HG02623 (cell line): ENCODE measurements at regions not wholly inside any gene's neighbourhood (a gene's known extent, or its start where the extent isn't known, plus 50 kb on each side); places are given as distances from the start of the nearest gene placed in this dataset.

Source experiments
- ATAC-seq: cut with Tn5 transposase; IDR thresholded peaks from one replicate; pipeline ENCODE4 v1.9.1; 2021; ENCODE audit warnings: moderate library complexity; ENCODE audit not compliant: unreplicated experiment

DNA sequence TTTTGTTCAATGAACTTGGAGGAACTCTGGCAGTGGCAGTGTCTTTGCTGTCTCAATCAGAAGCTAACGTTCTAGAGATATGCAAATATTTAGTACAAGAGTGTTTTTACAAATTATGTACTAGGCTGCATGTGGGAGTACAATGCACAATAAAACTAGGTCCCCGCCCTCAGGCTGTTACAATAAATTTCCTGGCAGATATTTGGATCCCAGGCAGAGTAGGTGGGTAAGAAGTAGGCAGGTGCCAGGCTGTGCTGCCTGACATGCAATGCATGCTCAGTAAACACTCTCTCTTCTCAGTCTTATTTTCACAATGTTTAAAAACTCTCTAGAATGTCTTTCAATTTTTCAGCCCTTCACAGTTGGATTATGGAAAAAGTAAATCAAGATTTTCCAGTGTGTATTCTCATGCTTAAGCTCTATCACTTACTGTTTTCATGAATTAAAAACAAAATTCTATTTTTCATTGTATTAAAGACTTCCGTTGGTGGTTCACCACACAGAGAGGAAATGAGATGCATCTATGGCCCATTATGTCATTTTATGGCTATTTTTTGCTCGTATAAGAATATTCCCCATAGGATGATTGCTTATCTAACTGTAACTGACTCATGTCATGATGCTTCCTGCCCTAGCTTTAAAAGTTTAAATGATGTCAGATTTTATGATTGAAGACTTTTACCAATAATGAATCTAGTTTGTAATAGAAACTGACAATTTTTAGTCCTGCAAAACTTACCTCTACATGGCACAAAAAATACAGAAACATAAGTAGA lies 346.1 kb downstream of the RND3 start:
- ATAC-seq: no peak

DNA sequence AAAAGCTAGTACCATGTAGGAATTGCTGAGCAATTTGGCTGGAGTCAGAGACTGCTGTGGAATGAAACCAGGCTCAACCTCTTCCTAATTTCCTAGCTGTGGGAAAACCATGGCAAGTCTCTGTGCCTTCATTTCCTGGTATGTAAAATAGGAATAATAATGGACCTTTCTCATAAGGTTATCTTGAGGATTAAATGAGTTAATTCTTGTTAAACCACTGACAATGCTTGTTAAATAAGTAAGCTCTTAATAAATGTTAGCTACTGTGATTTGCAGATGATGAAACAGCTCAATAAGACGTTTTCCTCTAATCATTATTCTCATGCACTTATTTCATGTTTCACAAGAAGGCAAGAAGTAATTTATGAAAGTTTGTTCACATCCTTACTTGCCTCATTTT lies 346.7 kb downstream of the RND3 start:
- no peak for ATAC-seq

DNA sequence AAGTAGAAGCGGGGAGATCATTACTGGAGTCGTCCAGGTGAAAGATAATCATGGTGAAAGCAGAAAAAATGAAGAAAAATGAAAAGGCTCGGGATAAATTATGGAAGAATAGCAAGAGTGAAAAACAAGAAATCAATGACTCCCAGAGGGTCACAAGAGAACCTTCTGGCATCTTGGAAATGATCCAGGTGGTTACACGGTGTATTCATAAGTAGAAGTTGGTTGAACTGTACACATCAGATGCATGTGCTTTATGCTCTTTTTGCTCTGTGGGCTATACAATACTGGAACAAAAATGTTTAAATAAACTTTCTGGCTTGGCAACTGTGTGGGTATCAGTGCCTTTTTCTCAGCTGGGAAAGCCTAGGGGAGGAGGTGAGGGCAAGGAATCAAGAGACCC lies 348.9 kb downstream of the RND3 start:
- ATAC-seq: no peak

DNA sequence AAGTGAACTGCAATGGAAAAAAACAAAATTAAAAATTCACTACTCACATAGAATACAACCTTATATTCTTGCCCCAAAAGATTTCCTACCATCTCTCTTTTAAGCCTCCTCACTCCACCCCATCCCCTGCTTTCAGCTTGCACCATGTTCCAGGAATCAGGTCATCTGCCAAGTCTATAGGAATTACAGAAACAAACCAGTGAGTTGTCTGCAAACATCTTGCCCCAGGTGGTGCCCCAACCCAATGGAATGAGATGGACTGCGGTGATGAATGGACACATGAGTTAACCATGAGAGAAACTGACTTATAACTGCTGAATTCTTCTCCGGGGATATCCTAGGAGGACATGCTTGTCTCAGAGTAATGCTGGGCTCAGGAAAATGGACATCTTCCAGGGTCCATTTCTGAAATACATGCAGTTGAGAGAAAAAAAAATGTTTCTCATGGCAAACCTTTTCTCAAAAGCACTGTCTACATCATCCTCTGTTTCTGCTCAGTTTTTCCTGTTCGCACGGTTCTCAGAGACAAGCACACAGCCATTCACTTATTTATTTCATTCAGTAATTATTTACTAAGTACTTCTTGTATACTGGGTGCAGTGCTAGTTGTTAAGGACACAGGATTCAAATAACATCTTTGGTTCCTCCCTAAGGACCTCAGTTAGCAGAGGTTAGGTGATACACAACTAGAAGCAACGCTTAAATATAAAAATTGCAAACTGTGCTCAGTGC lies 350.0 kb downstream of the RND3 start:
- no peak for ATAC-seq

DNA sequence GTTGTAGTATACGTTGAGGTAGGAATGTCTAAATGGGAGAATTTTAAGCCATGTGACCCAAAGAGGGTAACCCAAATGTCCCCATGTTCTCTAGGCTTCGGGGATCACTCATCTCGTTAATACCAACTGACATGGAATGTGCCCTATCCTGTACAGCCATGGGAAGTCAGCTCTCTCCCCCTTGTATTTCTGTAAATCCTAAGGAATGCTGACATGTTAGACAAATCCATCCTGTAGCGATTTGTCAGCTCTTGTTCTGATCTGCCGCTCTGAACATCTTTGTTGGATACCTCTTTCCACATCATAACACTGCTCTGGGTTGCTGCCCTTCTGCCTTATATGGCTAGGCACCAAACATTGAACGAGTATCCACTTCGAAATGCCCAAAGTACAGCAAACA lies 350.6 kb downstream of the RND3 start:
- no peak for ATAC-seq

DNA sequence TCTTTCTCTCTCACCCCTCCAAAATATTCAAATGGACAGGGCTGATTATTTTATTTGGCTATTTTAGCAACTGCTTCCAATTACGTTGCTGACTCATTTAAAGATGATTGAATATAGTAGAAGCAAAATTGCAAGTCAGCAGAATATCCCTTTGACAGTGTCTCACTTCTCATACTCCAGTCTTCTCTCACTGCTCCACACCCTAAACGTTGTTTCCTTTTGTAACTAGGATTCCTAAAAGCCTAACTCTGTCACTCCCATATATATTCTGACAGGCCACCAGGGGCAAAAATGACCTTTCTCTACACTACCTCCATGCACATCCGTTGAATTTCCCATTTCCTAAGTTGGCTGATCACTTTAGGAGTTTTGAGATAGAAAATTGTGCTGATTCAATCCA lies 351.1 kb downstream of the RND3 start:
- ATAC-seq: no peak

DNA sequence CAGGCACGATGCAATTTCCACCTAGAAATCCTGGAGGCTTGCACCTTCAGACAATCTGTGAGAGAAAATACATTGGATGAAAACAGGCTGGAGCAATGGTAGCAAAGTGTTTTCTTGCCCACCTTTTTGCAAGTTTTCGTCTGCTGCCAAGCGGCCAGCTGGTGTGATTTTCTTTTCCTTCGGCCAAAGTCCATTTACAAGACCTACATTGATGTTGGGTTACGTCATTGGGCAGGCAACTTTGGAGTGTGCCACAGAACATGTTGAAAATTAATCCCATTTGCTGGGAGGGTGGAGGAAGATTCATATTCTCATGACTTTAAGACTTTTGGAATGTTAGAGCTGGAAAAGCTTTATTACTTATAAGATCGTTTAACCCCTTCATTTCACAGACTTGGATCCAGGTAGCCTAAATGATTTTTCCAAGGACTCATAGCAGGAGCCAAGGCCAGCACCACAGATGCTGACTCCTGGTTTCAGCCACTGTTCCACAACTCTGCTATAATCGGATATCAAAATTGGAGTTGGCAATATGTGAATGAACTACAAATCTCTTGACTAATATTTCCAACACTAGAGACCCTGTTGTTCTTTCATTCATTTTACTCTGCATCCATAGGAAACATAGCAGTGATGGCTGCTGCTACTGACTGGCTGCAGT lies 352.1 kb downstream of the RND3 start:
- ATAC-seq: no peak

DNA sequence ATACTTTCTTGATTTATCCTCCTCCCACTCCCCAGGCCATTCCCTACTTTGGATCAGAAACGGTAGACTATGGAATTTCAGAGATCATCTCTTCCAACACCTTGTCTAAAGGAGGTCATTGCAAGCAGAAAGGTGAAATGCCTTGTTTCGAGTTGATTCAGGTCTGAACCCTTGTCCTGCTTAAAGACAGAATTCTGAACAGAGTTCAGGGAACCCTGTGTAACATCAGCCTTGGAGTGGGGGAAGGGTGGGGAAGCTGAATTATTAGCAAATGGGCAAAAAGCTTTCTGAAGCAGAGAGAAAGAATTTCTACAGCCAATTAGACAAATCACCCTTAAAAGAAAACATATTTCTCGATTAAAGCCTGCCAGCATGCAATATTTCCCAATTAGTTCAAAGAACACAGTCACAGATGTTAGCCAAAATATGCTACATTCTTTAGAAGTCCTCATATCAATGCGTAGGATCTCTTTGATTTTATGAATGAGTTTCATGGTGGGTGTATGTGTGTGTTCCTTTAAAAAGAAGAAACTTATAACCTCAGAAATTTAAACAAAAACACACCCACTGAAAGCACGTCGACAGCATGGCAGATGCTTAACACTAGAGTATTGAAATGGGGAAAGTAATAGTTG lies 353.1 kb downstream of the RND3 start:
- no peak for ATAC-seq

DNA sequence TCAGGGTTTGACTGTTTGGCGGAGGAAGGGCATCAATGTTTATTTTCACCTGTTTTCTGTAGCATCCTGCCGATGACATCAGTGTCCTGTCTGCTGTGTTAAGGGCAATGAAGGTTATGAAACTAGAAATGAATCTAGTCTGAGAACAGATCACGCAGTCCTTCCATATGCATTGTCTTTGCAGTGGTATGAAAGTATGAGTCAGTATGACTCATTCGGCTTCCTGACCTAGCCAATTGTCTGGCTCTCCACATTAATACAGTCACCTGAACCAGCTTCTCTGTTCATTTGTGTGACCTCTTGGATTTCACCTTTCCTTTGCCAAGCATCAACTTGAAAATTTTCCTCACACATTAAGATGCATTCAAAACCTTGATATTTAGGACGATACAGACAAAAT lies 353.8 kb downstream of the RND3 start:
- peak; percentile 87 for ATAC-seq

DNA sequence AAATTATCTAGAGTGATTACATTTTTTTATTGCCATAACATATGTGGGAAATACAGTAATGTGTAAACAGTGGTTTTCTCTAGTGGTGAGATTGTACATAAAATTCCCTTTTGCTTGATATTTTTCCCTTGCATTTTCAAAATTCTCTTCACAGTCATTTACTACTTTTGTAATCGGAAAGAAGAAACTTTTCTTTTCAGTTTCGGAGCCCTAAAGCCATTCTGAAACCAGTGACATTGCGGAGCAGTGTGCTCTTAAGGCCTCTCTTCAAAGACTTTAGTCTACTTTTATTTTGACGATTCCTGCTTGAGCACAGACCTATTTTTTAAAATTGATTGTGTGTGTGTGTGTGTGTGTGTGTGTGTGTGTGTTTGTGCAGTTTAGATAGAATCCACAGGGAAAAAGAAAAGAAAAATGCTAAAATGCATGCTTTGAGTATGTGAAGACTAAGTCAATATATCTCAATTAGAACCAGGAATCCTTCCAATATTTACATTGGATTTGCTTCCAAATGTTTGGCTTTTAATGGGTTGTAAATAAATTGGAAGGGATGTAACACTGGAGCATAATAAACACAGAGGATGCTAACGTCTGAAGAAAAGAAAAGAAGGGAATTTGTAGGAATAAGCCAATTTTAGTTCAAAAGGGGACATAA lies 357.4 kb downstream of the RND3 start:
- no peak for ATAC-seq

DNA sequence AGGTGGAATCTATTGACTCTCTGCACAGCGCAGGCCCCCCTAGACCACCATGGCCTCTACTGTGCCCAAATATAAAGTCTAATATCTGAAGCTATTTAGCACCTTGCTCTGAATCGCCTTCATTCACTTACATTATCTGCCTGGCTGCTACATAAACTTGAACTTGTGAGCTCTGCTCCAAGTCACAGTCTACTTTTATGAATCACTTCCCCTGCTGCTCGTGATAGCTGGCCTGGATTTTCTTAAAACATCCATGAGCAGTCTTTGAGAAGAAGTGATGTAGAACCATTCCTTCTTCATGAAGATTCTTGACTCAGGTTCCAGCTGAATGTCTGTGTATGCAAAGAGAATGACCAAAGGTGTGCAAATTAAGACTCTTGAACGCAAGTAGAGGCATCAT lies 359.5 kb downstream of the RND3 start:
- no peak for ATAC-seq

DNA sequence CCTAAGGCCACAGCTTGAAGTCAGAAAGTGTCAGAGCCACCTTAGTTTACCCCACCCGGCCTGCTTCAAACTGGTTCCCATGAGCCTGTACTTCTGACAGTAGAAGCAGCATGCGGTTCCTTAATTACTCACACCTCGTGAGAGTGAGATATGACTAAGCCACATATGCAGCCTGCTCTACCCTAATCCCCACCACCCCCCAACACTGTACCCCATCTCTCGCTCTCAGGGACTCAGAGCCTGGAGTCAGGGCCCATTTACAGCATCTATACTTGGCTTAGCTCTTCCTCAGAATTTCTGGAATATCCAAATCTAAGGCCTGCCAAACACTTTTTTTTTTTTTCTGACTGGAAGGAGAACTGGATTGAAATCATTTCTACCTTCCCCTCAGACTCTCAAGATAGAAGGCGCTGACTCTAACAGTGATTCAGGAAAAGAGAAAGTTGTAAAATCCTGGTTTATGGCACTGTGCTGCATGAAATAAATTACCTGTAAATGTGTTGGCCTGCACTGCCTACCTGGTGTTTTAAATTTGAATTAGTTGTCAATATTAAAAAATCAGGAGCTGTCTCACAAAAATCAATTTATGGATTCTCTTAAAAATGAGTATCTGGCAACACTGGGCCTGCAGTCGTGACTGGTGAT lies 360.0 kb downstream of the RND3 start:
- ATAC-seq: no peak

DNA sequence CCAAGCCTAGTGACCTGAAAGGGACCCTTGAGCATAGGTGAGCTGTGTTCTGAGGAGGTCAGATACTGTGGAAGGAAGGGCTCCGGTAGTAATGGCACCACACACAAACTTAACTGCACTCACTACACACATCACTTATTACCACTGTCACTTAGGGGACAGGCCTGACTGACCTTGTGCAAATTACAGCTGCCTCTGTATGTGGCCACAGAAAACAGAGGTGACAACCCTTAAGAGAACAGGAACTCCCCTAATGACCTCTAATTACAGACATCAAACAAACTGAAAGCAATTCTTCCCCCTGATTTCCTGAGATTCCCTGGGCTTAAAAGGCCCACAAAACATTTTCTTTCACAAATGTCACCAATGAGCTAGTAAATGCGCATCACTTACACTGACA lies 360.6 kb downstream of the RND3 start:
- ATAC-seq: no peak

DNA sequence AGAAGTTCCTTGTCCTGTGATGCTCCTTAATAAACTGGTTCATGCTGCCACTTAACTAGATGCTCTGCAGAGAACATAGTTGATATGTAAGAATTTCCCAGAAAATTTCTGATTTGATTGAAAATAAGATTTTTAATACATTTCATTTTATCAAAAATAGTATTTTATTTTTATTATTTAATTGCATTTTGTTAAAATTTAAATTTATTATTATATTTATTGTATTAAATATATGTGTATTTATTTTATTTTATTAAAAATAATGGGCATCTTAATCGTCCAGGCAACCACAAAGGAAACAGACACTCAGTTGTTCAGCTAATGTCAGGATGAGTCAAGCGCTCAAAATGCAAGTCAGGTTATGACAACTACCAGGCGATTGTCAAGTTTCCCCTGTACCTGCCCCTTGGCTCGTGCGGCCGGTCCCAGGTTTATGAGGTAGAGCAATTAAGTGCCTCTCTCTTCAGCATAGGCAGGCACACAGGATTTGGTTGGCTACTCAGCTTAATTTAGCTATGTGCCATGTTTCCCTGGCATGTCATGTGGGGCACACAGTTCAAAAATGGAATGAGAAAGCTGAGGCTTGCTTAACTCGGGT lies 361.2 kb downstream of the RND3 start:
- no peak for ATAC-seq

DNA sequence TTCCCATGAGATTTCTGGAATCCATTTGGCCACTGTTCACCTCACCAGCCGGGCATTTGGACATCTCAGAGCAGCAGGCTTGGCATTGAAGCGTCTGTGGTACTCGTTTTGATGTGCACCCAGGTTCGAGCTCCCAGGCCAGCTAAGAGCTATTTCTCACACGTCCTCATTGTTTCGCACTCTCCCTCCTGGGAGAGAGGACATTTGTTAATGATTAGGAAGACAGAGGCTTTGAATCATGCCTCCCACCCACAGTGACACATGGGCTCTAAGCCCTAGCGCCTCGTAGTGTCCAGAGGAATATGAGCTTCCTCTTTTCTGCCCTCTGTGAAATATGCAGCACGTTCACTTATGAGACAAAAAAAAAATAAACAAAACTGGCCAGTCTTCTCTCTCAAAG lies 361.8 kb downstream of the RND3 start:
- ATAC-seq: no peak

DNA sequence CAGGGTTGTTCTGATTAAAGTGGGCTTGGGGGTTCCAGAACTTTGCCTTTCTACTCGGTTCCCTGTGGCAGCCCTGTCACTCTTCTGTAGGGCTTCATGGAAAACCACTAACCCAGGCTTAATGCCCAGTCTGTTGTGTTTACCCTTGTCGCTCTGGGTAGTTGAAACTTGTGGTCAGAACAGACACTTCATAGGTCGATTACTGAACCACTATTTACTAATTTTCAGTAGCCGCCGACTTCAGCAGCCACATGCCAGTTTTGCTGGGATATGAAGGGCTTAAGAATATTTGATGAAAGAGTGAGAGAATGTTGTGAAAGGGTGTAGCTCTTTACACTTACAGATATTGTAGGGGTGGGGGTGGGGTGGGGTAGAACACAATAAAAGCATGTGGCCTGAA lies 362.3 kb downstream of the RND3 start:
- no peak for ATAC-seq

DNA sequence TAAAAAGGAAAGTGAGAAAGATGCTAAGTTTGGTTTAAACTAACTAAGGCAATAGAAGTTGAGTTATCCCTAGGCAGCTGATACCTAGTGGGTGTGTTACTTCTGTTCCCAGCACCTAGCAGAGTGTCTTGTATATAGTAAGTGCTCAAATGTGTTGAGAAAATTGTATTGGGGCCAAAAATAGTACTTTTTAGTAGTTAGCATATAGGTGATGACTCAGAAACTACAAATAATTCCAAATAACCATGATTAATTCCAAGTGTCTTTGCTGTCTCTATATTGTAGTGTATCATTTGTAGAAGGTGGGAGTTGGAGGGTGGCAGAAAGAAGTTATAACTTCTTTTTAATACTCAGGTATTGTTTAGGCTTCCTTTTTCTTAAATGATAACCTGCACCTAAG lies 362.7 kb downstream of the RND3 start:
- no peak for ATAC-seq

DNA sequence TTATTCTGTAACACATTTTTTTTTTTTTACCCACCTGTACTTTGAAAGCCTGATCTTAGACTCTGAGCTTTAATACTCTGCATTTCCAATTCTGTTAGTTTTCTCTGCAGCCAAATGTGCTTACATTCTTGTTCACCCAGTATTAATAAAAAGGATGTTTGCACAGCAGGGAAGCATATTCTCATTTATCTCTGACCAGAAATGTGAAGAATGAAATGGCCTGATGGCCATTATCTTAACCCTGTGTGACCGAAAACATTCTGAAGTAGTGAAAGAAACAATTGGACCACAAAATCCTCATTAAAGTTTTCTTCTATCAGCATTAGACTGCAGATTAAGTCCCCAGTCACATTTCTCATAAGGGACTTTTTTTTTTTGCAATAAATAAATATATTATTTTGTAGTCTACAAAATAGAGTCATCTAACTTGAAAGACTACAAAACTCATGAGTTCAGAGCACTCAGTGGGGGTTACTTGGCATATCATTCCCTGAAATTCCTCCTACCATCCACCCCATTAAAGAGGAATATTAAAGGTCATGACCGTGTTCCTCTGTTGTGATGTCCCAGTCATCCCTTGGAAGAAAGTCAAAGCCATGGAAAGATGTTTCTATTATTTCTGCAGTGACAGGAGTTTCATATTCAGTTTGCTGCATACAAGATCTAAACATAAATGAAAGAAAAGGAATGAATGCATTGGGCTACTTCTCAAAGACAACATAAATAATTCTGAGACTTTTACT lies 364.4 kb downstream of the RND3 start:
- ATAC-seq: no peak

DNA sequence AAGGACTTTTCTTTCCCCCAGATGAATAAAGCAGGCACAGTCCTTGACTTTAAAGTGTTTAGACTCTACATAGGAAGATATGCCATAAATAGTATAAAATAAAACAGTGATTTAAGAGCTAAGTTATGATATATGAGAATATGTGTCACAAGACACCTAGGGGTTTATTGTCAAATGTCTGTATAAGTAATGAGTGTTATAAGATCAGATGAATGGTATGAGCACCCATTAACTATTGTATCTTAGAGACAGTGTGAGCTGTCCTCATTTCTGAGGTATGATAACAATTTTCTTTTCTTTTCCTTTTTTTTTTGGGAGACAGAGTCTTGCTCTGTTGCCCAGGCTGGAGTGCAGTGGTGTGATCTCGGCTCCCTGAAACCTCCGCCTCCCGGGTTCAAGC lies 365.3 kb downstream of the RND3 start:
- ATAC-seq: no peak
